ENCODE measurements at regions not wholly inside any gene's neighbourhood (a gene's known extent, or its start where the extent isn't known, plus 50 kb on each side); places are given as distances from the start of the nearest gene placed in this dataset.

DNA sequence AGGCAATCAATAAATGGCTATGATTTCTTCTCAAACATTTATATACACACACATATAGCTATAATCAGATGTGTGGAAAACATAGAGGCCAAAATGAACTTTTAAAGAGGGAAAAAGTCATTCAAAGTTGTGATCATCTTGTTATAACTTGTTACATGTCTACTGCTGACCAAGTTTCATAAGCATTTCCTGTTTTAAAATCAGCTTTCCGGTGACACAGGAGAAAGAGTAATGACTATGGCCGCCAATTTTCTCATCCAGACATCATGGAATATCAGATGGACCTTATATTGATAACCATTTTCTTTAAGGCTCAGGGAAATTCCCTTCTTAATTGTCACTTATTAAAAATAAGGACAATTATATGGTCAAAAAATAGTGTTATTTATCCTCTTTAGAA is 71.7 kb upstream of the AGTR1 start:
- TF ChIP-seq, protein P1, sequence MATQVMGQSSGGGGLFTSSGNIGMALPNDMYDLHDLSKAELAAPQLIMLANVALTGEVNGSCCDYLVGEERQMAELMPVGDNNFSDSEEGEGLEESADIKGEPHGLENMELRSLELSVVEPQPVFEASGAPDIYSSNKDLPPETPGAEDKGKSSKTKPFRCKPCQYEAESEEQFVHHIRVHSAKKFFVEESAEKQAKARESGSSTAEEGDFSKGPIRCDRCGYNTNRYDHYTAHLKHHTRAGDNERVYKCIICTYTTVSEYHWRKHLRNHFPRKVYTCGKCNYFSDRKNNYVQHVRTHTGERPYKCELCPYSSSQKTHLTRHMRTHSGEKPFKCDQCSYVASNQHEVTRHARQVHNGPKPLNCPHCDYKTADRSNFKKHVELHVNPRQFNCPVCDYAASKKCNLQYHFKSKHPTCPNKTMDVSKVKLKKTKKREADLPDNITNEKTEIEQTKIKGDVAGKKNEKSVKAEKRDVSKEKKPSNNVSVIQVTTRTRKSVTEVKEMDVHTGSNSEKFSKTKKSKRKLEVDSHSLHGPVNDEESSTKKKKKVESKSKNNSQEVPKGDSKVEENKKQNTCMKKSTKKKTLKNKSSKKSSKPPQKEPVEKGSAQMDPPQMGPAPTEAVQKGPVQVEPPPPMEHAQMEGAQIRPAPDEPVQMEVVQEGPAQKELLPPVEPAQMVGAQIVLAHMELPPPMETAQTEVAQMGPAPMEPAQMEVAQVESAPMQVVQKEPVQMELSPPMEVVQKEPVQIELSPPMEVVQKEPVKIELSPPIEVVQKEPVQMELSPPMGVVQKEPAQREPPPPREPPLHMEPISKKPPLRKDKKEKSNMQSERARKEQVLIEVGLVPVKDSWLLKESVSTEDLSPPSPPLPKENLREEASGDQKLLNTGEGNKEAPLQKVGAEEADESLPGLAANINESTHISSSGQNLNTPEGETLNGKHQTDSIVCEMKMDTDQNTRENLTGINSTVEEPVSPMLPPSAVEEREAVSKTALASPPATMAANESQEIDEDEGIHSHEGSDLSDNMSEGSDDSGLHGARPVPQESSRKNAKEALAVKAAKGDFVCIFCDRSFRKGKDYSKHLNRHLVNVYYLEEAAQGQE (IDR thresholded peaks at IDR 0.05; ENCODE audit: low read depth) = no peak
- TF ChIP-seq FOXM1 (IDR thresholded peaks at IDR 0.05; ENCODE audit: borderline replicate concordance, low read depth) (no peak), RAD21 (IDR thresholded peaks at IDR 0.05; ENCODE audit: low read depth) (no peak)

DNA sequence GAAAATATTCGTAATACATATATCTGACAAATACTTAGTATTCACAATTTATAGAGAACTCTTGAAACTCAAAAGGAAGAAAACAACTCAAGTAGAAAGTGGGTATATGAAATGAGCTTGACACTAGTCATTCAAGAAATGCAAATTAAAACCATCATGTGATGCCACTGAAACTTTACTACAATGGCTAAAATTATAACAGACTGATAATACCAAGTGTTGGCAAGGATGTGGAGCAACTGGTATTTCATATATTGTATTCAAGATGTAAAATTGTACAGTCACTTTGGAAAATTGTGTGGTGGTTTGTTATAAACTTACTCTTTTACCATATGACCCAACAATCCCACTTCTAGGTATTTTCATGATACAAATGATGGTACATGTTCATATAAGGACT is 68.7 kb upstream of the AGTR1 start:
- TF ChIP-seq, protein P1 (IDR thresholded peaks at IDR 0.05; ENCODE audit: low read depth) = no peak
- TF ChIP-seq EGR1 (IDR thresholded peaks at IDR 0.05) (no peak), RAD21 (IDR thresholded peaks at IDR 0.05; ENCODE audit: low read depth) (no peak), TAF1 (IDR thresholded peaks at IDR 0.05; ENCODE audit: low read depth) (no peak)

DNA sequence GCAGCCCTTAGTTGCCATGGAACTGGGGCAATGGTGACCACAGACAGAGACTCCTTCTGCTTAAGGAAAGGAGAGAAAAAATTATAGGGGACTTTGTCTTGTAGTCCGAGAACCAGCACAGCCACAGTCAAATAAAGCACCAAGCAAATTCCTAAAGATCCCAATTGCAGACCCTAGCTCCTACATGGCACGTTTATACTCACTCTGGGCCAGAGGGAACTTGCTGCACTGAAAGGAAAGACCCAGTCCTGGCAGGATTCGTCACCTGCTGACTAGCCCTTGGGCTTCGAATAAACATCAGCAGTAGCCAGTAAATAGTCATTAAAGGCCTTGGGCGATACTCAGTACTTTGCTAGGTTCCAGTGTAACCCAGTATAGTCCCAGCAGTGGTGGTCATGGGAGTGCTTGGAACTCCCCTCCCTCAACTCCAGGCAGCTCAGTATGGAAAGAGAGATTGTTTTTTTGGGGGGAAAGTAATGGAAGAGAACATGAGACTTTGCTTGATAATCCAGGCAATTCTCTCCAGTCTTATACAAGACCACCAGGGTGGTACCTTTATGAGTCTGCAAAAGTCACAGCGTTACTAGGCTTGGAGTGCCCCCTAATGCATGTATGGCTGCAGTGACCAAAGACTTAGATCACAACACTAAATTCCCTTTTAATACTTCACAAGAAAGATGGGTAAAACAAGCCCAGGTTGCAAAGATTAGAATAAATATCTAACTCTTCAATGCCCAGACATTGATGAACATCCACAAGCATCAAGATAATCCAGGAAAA is 66.4 kb upstream of the AGTR1 start:
- TF ChIP-seq RAD21 (IDR thresholded peaks at IDR 0.05; ENCODE audit: low read depth) = peak; percentile 32; the same call in 1 of the 2 replicates
- TF ChIP-seq, protein P2, sequence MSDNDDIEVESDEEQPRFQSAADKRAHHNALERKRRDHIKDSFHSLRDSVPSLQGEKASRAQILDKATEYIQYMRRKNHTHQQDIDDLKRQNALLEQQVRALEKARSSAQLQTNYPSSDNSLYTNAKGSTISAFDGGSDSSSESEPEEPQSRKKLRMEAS (IDR thresholded peaks at IDR 0.05) = no peak

DNA sequence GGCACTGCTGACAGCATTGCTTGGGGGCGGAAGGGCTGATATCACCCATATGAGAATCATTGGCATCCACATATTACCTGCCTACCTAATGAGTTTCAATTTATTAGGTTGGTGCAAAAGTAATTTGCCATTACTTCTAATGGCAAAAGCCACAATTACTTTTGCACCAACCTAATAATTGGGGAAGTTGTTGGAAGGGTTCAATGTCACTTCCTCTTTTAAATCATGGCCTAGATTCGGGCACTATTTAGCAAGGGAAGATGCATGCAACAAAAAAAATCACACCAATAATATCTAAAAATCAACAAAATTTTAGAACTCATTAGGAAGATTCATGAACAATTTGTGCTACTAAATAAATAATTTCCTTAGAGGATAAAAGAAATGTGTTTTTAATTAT is 56.0 kb upstream of the AGTR1 start:
- no peak for TF ChIP-seq CREB1 (IDR thresholded peaks at IDR 0.05; ENCODE audit: low read depth)
- no peak for TF ChIP-seq TAF1 (IDR thresholded peaks at IDR 0.05; ENCODE audit: low read depth)
- no peak for TF ChIP-seq YY1 (IDR thresholded peaks at IDR 0.05; ENCODE audit: low read depth)
- no peak for TF ChIP-seq EGR1 (IDR thresholded peaks at IDR 0.05)
- TF ChIP-seq NFIC (IDR thresholded peaks at IDR 0.05) = no peak
- no peak for TF ChIP-seq TCF12 (IDR thresholded peaks at IDR 0.05; ENCODE audit: low read depth)
- TF ChIP-seq EP300 (IDR thresholded peaks at IDR 0.05; ENCODE audit: borderline replicate concordance) = no peak
- TF ChIP-seq, protein P1 (IDR thresholded peaks at IDR 0.05; ENCODE audit: low read depth) = no peak
- no peak for TF ChIP-seq CEBPB (IDR thresholded peaks at IDR 0.05)
- TF ChIP-seq, protein P2 (IDR thresholded peaks at IDR 0.05) = no peak
- TF ChIP-seq FOXM1 (IDR thresholded peaks at IDR 0.05; ENCODE audit: borderline replicate concordance, low read depth) = no peak
- TF ChIP-seq, protein P3, sequence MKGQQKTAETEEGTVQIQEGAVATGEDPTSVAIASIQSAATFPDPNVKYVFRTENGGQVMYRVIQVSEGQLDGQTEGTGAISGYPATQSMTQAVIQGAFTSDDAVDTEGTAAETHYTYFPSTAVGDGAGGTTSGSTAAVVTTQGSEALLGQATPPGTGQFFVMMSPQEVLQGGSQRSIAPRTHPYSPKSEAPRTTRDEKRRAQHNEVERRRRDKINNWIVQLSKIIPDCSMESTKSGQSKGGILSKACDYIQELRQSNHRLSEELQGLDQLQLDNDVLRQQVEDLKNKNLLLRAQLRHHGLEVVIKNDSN (IDR thresholded peaks at IDR 0.05) = no peak

DNA sequence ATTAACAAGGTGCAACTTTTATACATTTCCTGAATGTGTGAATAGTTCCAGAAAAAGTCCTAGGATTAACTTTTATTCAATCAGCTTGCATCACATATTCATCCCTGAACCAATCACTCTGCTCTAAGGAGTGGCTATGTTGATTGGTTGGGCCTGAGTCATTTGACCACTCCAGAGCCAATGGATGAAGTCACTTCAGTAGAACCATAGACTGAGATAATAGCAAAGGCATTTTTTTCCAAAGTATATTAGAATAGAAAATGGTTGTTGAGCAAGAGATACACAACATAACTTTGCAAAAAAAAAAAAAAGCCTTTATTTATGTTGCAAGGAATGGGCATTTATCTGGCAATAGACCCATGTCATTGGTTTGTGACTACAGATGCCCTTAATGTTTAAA is 55.5 kb upstream of the AGTR1 start:
- TF ChIP-seq TAF1 (IDR thresholded peaks at IDR 0.05; ENCODE audit: low read depth) (no peak), FOXM1 (IDR thresholded peaks at IDR 0.05; ENCODE audit: borderline replicate concordance, low read depth) (no peak), RAD21 (IDR thresholded peaks at IDR 0.05; ENCODE audit: low read depth) (no peak), CREB1 (IDR thresholded peaks at IDR 0.05; ENCODE audit: low read depth) (no peak), EGR1 (IDR thresholded peaks at IDR 0.05) (no peak), CEBPB (IDR thresholded peaks at IDR 0.05) (no peak), YY1 (IDR thresholded peaks at IDR 0.05; ENCODE audit: low read depth) (no peak), TEAD4 (IDR thresholded peaks at IDR 0.05) (no peak), NFIC (IDR thresholded peaks at IDR 0.05) (no peak), EP300 (IDR thresholded peaks at IDR 0.05; ENCODE audit: borderline replicate concordance) (no peak), ZBTB7A (IDR thresholded peaks at IDR 0.05; ENCODE audit: low read depth) (no peak), TCF12 (IDR thresholded peaks at IDR 0.05; ENCODE audit: low read depth) (no peak)
- TF ChIP-seq, protein P3 (IDR thresholded peaks at IDR 0.05) = no peak
- TF ChIP-seq, protein P2 (IDR thresholded peaks at IDR 0.05) = no peak
- TF ChIP-seq, protein P1 (IDR thresholded peaks at IDR 0.05; ENCODE audit: low read depth) = no peak
